ENCODE measurements at regions not wholly inside any gene's neighbourhood (a gene's known extent, or its start where the extent isn't known, plus 50 kb on each side); places are given as distances from the start of the nearest gene placed in this dataset.

- H3K9me3 ChIP-seq (ENCODE audit: control insufficient read depth, insufficient read depth, low read length), result no peaks in the 10 kb centered on the region
Measured at GRCh38 chr5:102649731-102650130, 105.4 kb upstream of the PAM start.

GRCh38 chr5:102651466-102651865 is 103.6 kb upstream of the PAM start:
- Histone ChIP-seq H3K9ac (ENCODE audit: low read depth, low read length) (no peak overlapping the region), H3K36me3 (ENCODE audit: control insufficient read depth, insufficient read depth, low read length) (no peaks in the 10 kb centered on the region), H3K4me3 (ENCODE audit: low read depth, low read length) (no peak overlapping the region), H3K27me3 (ENCODE audit: control insufficient read depth, insufficient read depth, low read length) (no peaks in the 10 kb centered on the region), H3K4me1 (ENCODE audit: control insufficient read depth, insufficient read depth, low read length) (no peaks in the 10 kb centered on the region), H3K9me3 (ENCODE audit: control insufficient read depth, insufficient read depth, low read length) (no peaks in the 10 kb centered on the region)

More at GRCh38 chr5:102649731-102650130, 105.4 kb upstream of the PAM start:
- H3K36me3 ChIP-seq (ENCODE audit: control insufficient read depth, insufficient read depth, low read length), result no peaks in the 10 kb centered on the region
- no peak overlapping the region for H3K4me3 ChIP-seq (ENCODE audit: low read depth, low read length)
- no peaks in the 10 kb centered on the region for H3K4me1 ChIP-seq (ENCODE audit: control insufficient read depth, insufficient read depth, low read length)
- H3K9ac ChIP-seq (ENCODE audit: low read depth, low read length), result no peak overlapping the region
- no peaks in the 10 kb centered on the region for H3K27me3 ChIP-seq (ENCODE audit: control insufficient read depth, insufficient read depth, low read length)

GRCh38 chr5:102654559-102655349 is 100.4 kb upstream of the PAM start:
- Histone ChIP-seq H3K4me3 (ENCODE audit: low read depth, low read length) (no peak overlapping the region), H3K9me3 (ENCODE audit: control insufficient read depth, insufficient read depth, low read length) (no peaks in the 10 kb centered on the region), H3K4me1 (ENCODE audit: control insufficient read depth, insufficient read depth, low read length) (peaks cover 3% of the 10 kb centered on the region), H3K36me3 (ENCODE audit: control insufficient read depth, insufficient read depth, low read length) (no peaks in the 10 kb centered on the region), H3K9ac (ENCODE audit: low read depth, low read length) (no peak overlapping the region), H3K27me3 (ENCODE audit: control insufficient read depth, insufficient read depth, low read length) (no peaks in the 10 kb centered on the region)

GRCh38 chr5:102659151-102659550 is 96.0 kb upstream of the PAM start:
- Histone ChIP-seq H3K36me3 (ENCODE audit: control insufficient read depth, insufficient read depth, low read length) (no peaks in the 10 kb centered on the region), H3K4me3 (ENCODE audit: low read depth, low read length) (no peak overlapping the region), H3K27me3 (ENCODE audit: control insufficient read depth, insufficient read depth, low read length) (no peaks in the 10 kb centered on the region), H3K9ac (ENCODE audit: low read depth, low read length) (no peak overlapping the region), H3K9me3 (ENCODE audit: control insufficient read depth, insufficient read depth, low read length) (no peaks in the 10 kb centered on the region), H3K4me1 (ENCODE audit: control insufficient read depth, insufficient read depth, low read length) (peaks cover 3% of the 10 kb centered on the region)

- Histone ChIP-seq H3K4me3 (ENCODE audit: low read depth, low read length) (no peak overlapping the region), H3K4me1 (ENCODE audit: control insufficient read depth, insufficient read depth, low read length) (peaks cover 3% of the 10 kb centered on the region), H3K9me3 (ENCODE audit: control insufficient read depth, insufficient read depth, low read length) (no peaks in the 10 kb centered on the region), H3K27me3 (ENCODE audit: control insufficient read depth, insufficient read depth, low read length) (no peaks in the 10 kb centered on the region), H3K9ac (ENCODE audit: low read depth, low read length) (no peak overlapping the region), H3K36me3 (ENCODE audit: control insufficient read depth, insufficient read depth, low read length) (no peaks in the 10 kb centered on the region)
Measured at GRCh38 chr5:102660111-102660510, 95.0 kb upstream of the PAM start.

- peaks cover 7% of the 10 kb centered on the region for H3K4me1 ChIP-seq (ENCODE audit: control insufficient read depth, insufficient read depth, low read length)
- no peaks in the 10 kb centered on the region for H3K27me3 ChIP-seq (ENCODE audit: control insufficient read depth, insufficient read depth, low read length)
- H3K9me3 ChIP-seq (ENCODE audit: control insufficient read depth, insufficient read depth, low read length), result no peaks in the 10 kb centered on the region
- H3K36me3 ChIP-seq (ENCODE audit: control insufficient read depth, insufficient read depth, low read length), result no peaks in the 10 kb centered on the region
- no peak overlapping the region for H3K9ac ChIP-seq (ENCODE audit: low read depth, low read length)
- H3K4me3 ChIP-seq (ENCODE audit: low read depth, low read length), result no peak overlapping the region
Measured at GRCh38 chr5:102663749-102664530, 91.2 kb upstream of the PAM start.

- H3K4me1 ChIP-seq (ENCODE audit: control insufficient read depth, insufficient read depth, low read length), result peaks cover 5% of the 10 kb centered on the region
- H3K9ac ChIP-seq (ENCODE audit: low read depth, low read length), result no peak overlapping the region
- H3K4me3 ChIP-seq (ENCODE audit: low read depth, low read length), result no peak overlapping the region
- no peaks in the 10 kb centered on the region for H3K27me3 ChIP-seq (ENCODE audit: control insufficient read depth, insufficient read depth, low read length)
- no peaks in the 10 kb centered on the region for H3K36me3 ChIP-seq (ENCODE audit: control insufficient read depth, insufficient read depth, low read length)
- H3K9me3 ChIP-seq (ENCODE audit: control insufficient read depth, insufficient read depth, low read length), result no peaks in the 10 kb centered on the region
Measured at GRCh38 chr5:102664616-102665335, 90.3 kb upstream of the PAM start.

GRCh38 chr5:102666164-102666946 is 88.8 kb upstream of the PAM start:
- Histone ChIP-seq H3K4me1 (ENCODE audit: control insufficient read depth, insufficient read depth, low read length) (peaks cover 5% of the 10 kb centered on the region), H3K4me3 (ENCODE audit: low read depth, low read length) (no peak overlapping the region), H3K9me3 (ENCODE audit: control insufficient read depth, insufficient read depth, low read length) (no peaks in the 10 kb centered on the region), H3K9ac (ENCODE audit: low read depth, low read length) (no peak overlapping the region), H3K27me3 (ENCODE audit: control insufficient read depth, insufficient read depth, low read length) (no peaks in the 10 kb centered on the region), H3K36me3 (ENCODE audit: control insufficient read depth, insufficient read depth, low read length) (no peaks in the 10 kb centered on the region)

- Histone ChIP-seq H3K4me1 (ENCODE audit: control insufficient read depth, insufficient read depth, low read length) (peaks cover 5% of the 10 kb centered on the region), H3K4me3 (ENCODE audit: low read depth, low read length) (no peak overlapping the region), H3K36me3 (ENCODE audit: control insufficient read depth, insufficient read depth, low read length) (no peaks in the 10 kb centered on the region), H3K27me3 (ENCODE audit: control insufficient read depth, insufficient read depth, low read length) (no peaks in the 10 kb centered on the region), H3K9me3 (ENCODE audit: control insufficient read depth, insufficient read depth, low read length) (no peaks in the 10 kb centered on the region), H3K9ac (ENCODE audit: low read depth, low read length) (no peak overlapping the region)
Measured at GRCh38 chr5:102668220-102668932, 86.7 kb upstream of the PAM start.

- Histone ChIP-seq H3K4me1 (ENCODE audit: control insufficient read depth, insufficient read depth, low read length) (peaks cover 5% of the 10 kb centered on the region), H3K4me3 (ENCODE audit: low read depth, low read length) (peak overlapping the region; percentile 64), H3K9ac (ENCODE audit: low read depth, low read length) (no peak overlapping the region), H3K36me3 (ENCODE audit: control insufficient read depth, insufficient read depth, low read length) (no peaks in the 10 kb centered on the region), H3K9me3 (ENCODE audit: control insufficient read depth, insufficient read depth, low read length) (no peaks in the 10 kb centered on the region), H3K27me3 (ENCODE audit: control insufficient read depth, insufficient read depth, low read length) (no peaks in the 10 kb centered on the region)
Measured at GRCh38 chr5:102670224-102670836, 84.8 kb upstream of the PAM start.

All from iPS-15b (cell line).